Muscle layer of colon (tissue), 2 donors: ENCODE measurements at regions not wholly inside any gene's neighbourhood (a gene's known extent, or its start where the extent isn't known, plus 50 kb on each side); places are given as distances from the start of the nearest gene placed in this dataset.

ENCODE experiments used
- H3K27ac ChIP-seq: one replicate; pipeline ENCODE4 v1.7.0; 2013; ENCODE audit warnings: low read depth, mild to moderate bottlenecking, low read length, moderate library complexity
- H3K27me3 ChIP-seq, 2 donors: one replicate each; pipeline ENCODE4 v1.7.0; 2013; ENCODE audit warnings: low read length in 2 of 2, mild to moderate bottlenecking in 2 of 2; ENCODE audit not compliant: insufficient read depth in 2 of 2, control insufficient read depth in 1 of 2
- H3K36me3 ChIP-seq: one replicate; pipeline ENCODE4 v1.7.0; 2013; ENCODE audit warnings: mild to moderate bottlenecking, low read length; ENCODE audit not compliant: insufficient read depth
- H3K4me1 ChIP-seq: one replicate; pipeline ENCODE4 v1.7.0; 2013; ENCODE audit warnings: mild to moderate bottlenecking, low read length; ENCODE audit not compliant: insufficient read depth
- H3K4me3 ChIP-seq, 2 donors: one replicate each; pipeline ENCODE4 v1.7.0; 2013; ENCODE audit warnings: low read length in 2 of 2, low read depth in 1 of 2, mild to moderate bottlenecking in 1 of 2, moderate library complexity in 1 of 2
- H3K9ac ChIP-seq: one replicate; pipeline ENCODE4 v1.7.0; 2013; ENCODE audit warnings: low read length
- H3K9me3 ChIP-seq: one replicate; pipeline ENCODE4 v1.7.0; 2013; ENCODE audit warnings: mild to moderate bottlenecking, low read length
- donor health status: abdominal sarcoma.
- donor health status: Adenocarcinoma of cecum.

GRCh38 chr5:10839916-10840599 is 79.0 kb upstream of the DAP start:
- no peaks in the 10 kb centered on the region for H3K27me3 ChIP-seq
- no peak overlapping the region for H3K27ac ChIP-seq
- no peaks in the 10 kb centered on the region for H3K36me3 ChIP-seq
- no peaks in the 10 kb centered on the region for H3K9me3 ChIP-seq
- H3K9ac ChIP-seq = no peak overlapping the region
- no peaks in the 10 kb centered on the region for H3K4me1 ChIP-seq
- H3K4me3 ChIP-seq = no peak overlapping the region

- no peaks in the 10 kb centered on the region for H3K9me3 ChIP-seq
- H3K4me3 ChIP-seq = no peak overlapping the region
- H3K4me1 ChIP-seq = no peaks in the 10 kb centered on the region
- H3K27ac ChIP-seq = no peak overlapping the region
- H3K9ac ChIP-seq = no peak overlapping the region
- no peaks in the 10 kb centered on the region for H3K27me3 ChIP-seq
- H3K36me3 ChIP-seq = no peaks in the 10 kb centered on the region
Measured at GRCh38 chr5:10839118-10839517, 78.1 kb upstream of the DAP start.

GRCh38 chr5:10838038-10838437 is 77.0 kb upstream of the DAP start:
- H3K4me3 ChIP-seq = no peak overlapping the region
- H3K9ac ChIP-seq = no peak overlapping the region
- no peak overlapping the region for H3K27ac ChIP-seq
- H3K9me3 ChIP-seq = no peaks in the 10 kb centered on the region
- no peaks in the 10 kb centered on the region for H3K27me3 ChIP-seq
- no peaks in the 10 kb centered on the region for H3K36me3 ChIP-seq
- H3K4me1 ChIP-seq = no peaks in the 10 kb centered on the region

GRCh38 chr5:10836986-10837385 is 76.0 kb upstream of the DAP start:
- Histone ChIP-seq H3K4me1 (peaks cover 3% of the 10 kb centered on the region), H3K27me3 (no peaks in the 10 kb centered on the region), H3K9ac (no peak overlapping the region), H3K4me3 (no peak overlapping the region), H3K36me3 (no peaks in the 10 kb centered on the region), H3K9me3 (no peaks in the 10 kb centered on the region), H3K27ac (no peak overlapping the region)

- no peaks in the 10 kb centered on the region for H3K36me3 ChIP-seq
- H3K27me3 ChIP-seq = no peaks in the 10 kb centered on the region
- H3K4me1 ChIP-seq = peaks cover 3% of the 10 kb centered on the region
- no peak overlapping the region for H3K4me3 ChIP-seq
- no peak overlapping the region for H3K27ac ChIP-seq
- H3K9me3 ChIP-seq = no peaks in the 10 kb centered on the region
- no peak overlapping the region for H3K9ac ChIP-seq
Measured at GRCh38 chr5:10834695-10835094, 73.7 kb upstream of the DAP start.

GRCh38 chr5:10832987-10833386 is 72.0 kb upstream of the DAP start:
- no peak overlapping the region for H3K9ac ChIP-seq
- H3K4me3 ChIP-seq = no peak overlapping the region
- peaks cover 3% of the 10 kb centered on the region for H3K4me1 ChIP-seq
- H3K36me3 ChIP-seq = no peaks in the 10 kb centered on the region
- H3K9me3 ChIP-seq = no peaks in the 10 kb centered on the region
- H3K27me3 ChIP-seq = no peaks in the 10 kb centered on the region
- no peak overlapping the region for H3K27ac ChIP-seq

- H3K4me3 ChIP-seq = no peak overlapping the region
- no peaks in the 10 kb centered on the region for H3K36me3 ChIP-seq
- no peak overlapping the region for H3K9ac ChIP-seq
- H3K9me3 ChIP-seq = no peaks in the 10 kb centered on the region
- peaks cover 3% of the 10 kb centered on the region for H3K4me1 ChIP-seq
- no peak overlapping the region for H3K27ac ChIP-seq
- H3K27me3 ChIP-seq = no peaks in the 10 kb centered on the region
Measured at GRCh38 chr5:10832421-10832820, 71.4 kb upstream of the DAP start.

GRCh38 chr5:10831419-10831818 is 70.4 kb upstream of the DAP start:
- H3K9me3 ChIP-seq = no peaks in the 10 kb centered on the region
- H3K27ac ChIP-seq = no peak overlapping the region
- no peak overlapping the region for H3K4me3 ChIP-seq
- no peak overlapping the region for H3K9ac ChIP-seq
- H3K36me3 ChIP-seq = no peaks in the 10 kb centered on the region
- peaks cover 3% of the 10 kb centered on the region for H3K4me1 ChIP-seq
- no peaks in the 10 kb centered on the region for H3K27me3 ChIP-seq

- Histone ChIP-seq H3K27me3 (no peaks in the 10 kb centered on the region), H3K27ac (no peak overlapping the region), H3K36me3 (no peaks in the 10 kb centered on the region), H3K4me3 (no peak overlapping the region), H3K9ac (no peak overlapping the region), H3K9me3 (no peaks in the 10 kb centered on the region), H3K4me1 (peaks cover 3% of the 10 kb centered on the region)
Measured at GRCh38 chr5:10828241-10828640, 67.2 kb upstream of the DAP start.

- Histone ChIP-seq H3K27me3 (no peaks in the 10 kb centered on the region), H3K9ac (no peak overlapping the region), H3K27ac (no peak overlapping the region), H3K36me3 (no peaks in the 10 kb centered on the region), H3K4me1 (peaks cover 3% of the 10 kb centered on the region), H3K4me3 (no peak overlapping the region), H3K9me3 (no peaks in the 10 kb centered on the region)
Measured at GRCh38 chr5:10827571-10827970, 66.5 kb upstream of the DAP start.

- H3K36me3 ChIP-seq = no peaks in the 10 kb centered on the region
- no peaks in the 10 kb centered on the region for H3K4me1 ChIP-seq
- no peaks in the 10 kb centered on the region for H3K9me3 ChIP-seq
- H3K27me3 ChIP-seq = no peaks in the 10 kb centered on the region
- H3K27ac ChIP-seq = no peak overlapping the region
- H3K4me3 ChIP-seq = no peak overlapping the region
- H3K9ac ChIP-seq = no peak overlapping the region
Measured at GRCh38 chr5:10826971-10827370, 65.9 kb upstream of the DAP start.

GRCh38 chr5:10825897-10826644 is 65.0 kb upstream of the DAP start:
- no peak overlapping the region for H3K27ac ChIP-seq
- H3K4me3 ChIP-seq = no peak overlapping the region
- H3K9me3 ChIP-seq = no peaks in the 10 kb centered on the region
- no peaks in the 10 kb centered on the region for H3K27me3 ChIP-seq
- no peaks in the 10 kb centered on the region for H3K4me1 ChIP-seq
- no peak overlapping the region for H3K9ac ChIP-seq
- H3K36me3 ChIP-seq = no peaks in the 10 kb centered on the region
